Lower leg skin (tissue), 4 donors: ENCODE measurements at regions not wholly inside any gene's neighbourhood (a gene's known extent, or its start where the extent isn't known, plus 50 kb on each side); places are given as distances from the start of the nearest gene placed in this dataset.
"Not testable (repeated sequence)": the region's sequence is repeated elsewhere in the genome, so short reads cannot be mapped to it uniquely, and the experiment has no call there.

Experiments used
- DNase-seq, 2 donors: peaks; one replicate each; pipeline ENCODE4 v3.0.0-alpha.2; 2019; ENCODE audit warnings: low spot score in 2 of 2
- H3K4me3 ChIP-seq: fragments of 200-600 bp; sonication (generic); 2 replicates; pipeline ENCODE4 v1.5.1; 2017; ENCODE audit warnings: mild to moderate bottlenecking, low read depth; ENCODE audit not compliant: poor library complexity, severe bottlenecking
- CTCF ChIP-seq, 3 donors: fragments of 450-650 bp; IDR thresholded peaks; one replicate each; pipeline ENCODE4 v1.5.1; 2016; ENCODE audit warnings: antibody characterized with exemption in 3 of 3, mild to moderate bottlenecking in 3 of 3, moderate library complexity in 2 of 3
- POLR2A ChIP-seq, 2 donors: fragments of 450-650 bp; IDR thresholded peaks; one replicate each; pipeline ENCODE4 v1.6.1; 2016 to 2017; ENCODE audit warnings: antibody characterized with exemption in 2 of 2, mild to moderate bottlenecking in 1 of 2, moderate library complexity in 1 of 2
- WGBS, 2 donors: methylation state at CpG; one replicate each; pipeline ENCODE4 v1.1.5; 2018; 5-methylcytosine and 5-hydroxymethylcytosine counted together
- intact Hi-C: fragments of 100-400 bp; cut with DNase I; formaldehyde crosslinking; loops from one replicate; pipeline ENCODE4 v1.15.0; 2023; ENCODE audit warnings: low total_unique reads

GRCh38 chr3:160047876-160048275 is 59.2 kb downstream of the IL12A start:
- TF ChIP-seq CTCF (IDR thresholded peaks at IDR 0.05) (no peak), POLR2A (IDR thresholded peaks at IDR 0.05) (no peak)
- no peak overlapping the region for H3K4me3 ChIP-seq
- WGBS, 2 donors, result 77 to 81% methylated on average over 5 of the region's 5 CpGs
- intact Hi-C loops, result no loop called here
- DNase-seq, result no peak

- no peak for DNase-seq
- no peak for TF ChIP-seq POLR2A (IDR thresholded peaks at IDR 0.05)
- no peak for TF ChIP-seq CTCF (IDR thresholded peaks at IDR 0.05)
- 88 to 95% methylated on average over 2 of the region's 2 CpGs for WGBS, 2 donors
- intact Hi-C loops, result no loop called here
- H3K4me3 ChIP-seq, result no peak overlapping the region
Observed at GRCh38 chr3:160049038-160049437, 60.4 kb downstream of the IL12A start.

- no peak for DNase-seq
- intact Hi-C loops, result no loop called here
- TF ChIP-seq POLR2A (IDR thresholded peaks at IDR 0.05) (no peak), CTCF (IDR thresholded peaks at IDR 0.05) (no peak)
- H3K4me3 ChIP-seq, result no peak overlapping the region
- 73 to 76% methylated on average over 2 of the region's 2 CpGs for WGBS, 2 donors
Observed at GRCh38 chr3:160049565-160049964, 60.9 kb downstream of the IL12A start.

- 80 to 81% methylated on average over 5 of the region's 5 CpGs for WGBS, 2 donors
- intact Hi-C loops, result no loop called here
- no peak for DNase-seq
- H3K4me3 ChIP-seq, result no peak overlapping the region
- no peak for TF ChIP-seq POLR2A (IDR thresholded peaks at IDR 0.05)
- TF ChIP-seq CTCF (IDR thresholded peaks at IDR 0.05), result no peak
Observed at GRCh38 chr3:160049988-160050387, 61.4 kb downstream of the IL12A start.

GRCh38 chr3:160052385-160053047 is 63.9 kb downstream of the IL12A start:
- TF ChIP-seq CTCF (IDR thresholded peaks at IDR 0.05) (no peak), POLR2A (IDR thresholded peaks at IDR 0.05) (no peak)
- WGBS, 2 donors, result 61 to 64% methylated on average over 7 of the region's 7 CpGs
- H3K4me3 ChIP-seq, result no peak overlapping the region
- DNase-seq, result no peak
- intact Hi-C loops, result no loop called here

- intact Hi-C loops, result no loop called here
- WGBS, 2 donors, result 44 to 54% methylated on average over 4 of the region's 4 CpGs
- no peak for DNase-seq
- H3K4me3 ChIP-seq, result no peak overlapping the region
- TF ChIP-seq CTCF (IDR thresholded peaks at IDR 0.05), result no peak
- no peak for TF ChIP-seq POLR2A (IDR thresholded peaks at IDR 0.05)
Observed at GRCh38 chr3:160053048-160053391, 64.4 kb downstream of the IL12A start.

- intact Hi-C loops, DNase-seq, H3K4me3 ChIP-seq: not testable (repeated sequence)
- 75 to 85% methylated on average over 4 of the region's 4 CpGs for WGBS, 2 donors
Observed at GRCh38 chr3:160054862-160055261, 66.2 kb downstream of the IL12A start.
